ENCODE measurements at regions not wholly inside any gene's neighbourhood (a gene's known extent, or its start where the extent isn't known, plus 50 kb on each side); places are given as distances from the start of the nearest gene placed in this dataset.

DNA sequence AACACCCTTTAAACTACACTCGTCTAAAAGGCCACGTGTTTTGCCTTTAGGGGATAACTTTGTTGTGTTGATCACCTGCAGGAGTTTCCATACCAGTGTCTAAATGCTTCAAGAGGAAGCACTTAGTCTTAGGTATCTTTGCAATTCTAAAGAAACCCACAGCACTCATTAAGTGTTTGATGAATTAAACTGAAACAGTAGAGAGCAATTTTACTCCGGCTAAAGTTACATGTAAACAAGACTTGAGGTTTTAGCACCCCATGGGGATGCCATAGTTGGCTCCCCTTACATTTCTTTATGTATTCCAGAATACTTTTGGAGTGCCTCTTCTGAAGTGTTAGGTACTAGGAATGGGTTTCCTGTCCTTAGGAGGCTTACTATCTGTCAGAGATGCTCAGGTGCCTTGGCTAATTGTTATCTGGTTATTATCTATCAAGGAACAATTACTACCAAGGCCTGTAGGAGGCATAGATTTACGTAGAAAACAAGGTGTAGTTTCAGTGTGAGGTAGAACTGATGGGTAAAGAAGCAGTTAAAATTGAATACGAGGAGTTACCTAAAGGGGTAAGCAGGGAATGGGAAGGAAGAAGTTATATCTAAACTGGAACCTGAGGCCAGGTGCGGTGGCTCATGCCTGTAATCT is 176.8 kb upstream of the SAMSN1 start:
- H3F3A ChIP-seq (ENCODE audit: low read depth), result no peaks in the 10 kb centered on the region
- TF ChIP-seq EZH2phosphoT487 (IDR thresholded peaks at IDR 0.05; ENCODE audit: borderline replicate concordance), result no peak
- TF ChIP-seq, protein P1, sequence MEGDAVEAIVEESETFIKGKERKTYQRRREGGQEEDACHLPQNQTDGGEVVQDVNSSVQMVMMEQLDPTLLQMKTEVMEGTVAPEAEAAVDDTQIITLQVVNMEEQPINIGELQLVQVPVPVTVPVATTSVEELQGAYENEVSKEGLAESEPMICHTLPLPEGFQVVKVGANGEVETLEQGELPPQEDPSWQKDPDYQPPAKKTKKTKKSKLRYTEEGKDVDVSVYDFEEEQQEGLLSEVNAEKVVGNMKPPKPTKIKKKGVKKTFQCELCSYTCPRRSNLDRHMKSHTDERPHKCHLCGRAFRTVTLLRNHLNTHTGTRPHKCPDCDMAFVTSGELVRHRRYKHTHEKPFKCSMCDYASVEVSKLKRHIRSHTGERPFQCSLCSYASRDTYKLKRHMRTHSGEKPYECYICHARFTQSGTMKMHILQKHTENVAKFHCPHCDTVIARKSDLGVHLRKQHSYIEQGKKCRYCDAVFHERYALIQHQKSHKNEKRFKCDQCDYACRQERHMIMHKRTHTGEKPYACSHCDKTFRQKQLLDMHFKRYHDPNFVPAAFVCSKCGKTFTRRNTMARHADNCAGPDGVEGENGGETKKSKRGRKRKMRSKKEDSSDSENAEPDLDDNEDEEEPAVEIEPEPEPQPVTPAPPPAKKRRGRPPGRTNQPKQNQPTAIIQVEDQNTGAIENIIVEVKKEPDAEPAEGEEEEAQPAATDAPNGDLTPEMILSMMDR (conservative IDR thresholded peaks at IDR 0.05; ENCODE audit: low read length), result no peak
- H3K79me2 ChIP-seq (ENCODE audit: insufficient read depth, low read length), result no peaks in the 10 kb centered on the region
- H3K36me3 ChIP-seq (ENCODE audit: insufficient read depth, low read length), result no peaks in the 10 kb centered on the region
- no peak overlapping the region for H3K4me3 ChIP-seq (ENCODE audit: low read length, poor library complexity, severe bottlenecking)
- H4K20me1 ChIP-seq (ENCODE audit: insufficient read depth, low read length, poor library complexity, severe bottlenecking), result no peaks in the 10 kb centered on the region
- H3K9ac ChIP-seq (ENCODE audit: low read depth, low read length, poor library complexity, severe bottlenecking), result no peak overlapping the region
- no peaks in the 10 kb centered on the region for H3K9me3 ChIP-seq (ENCODE audit: insufficient read depth, low read depth, low read length)
- H3K27me3 ChIP-seq (ENCODE audit: insufficient read depth, low read length, poor library complexity, severe bottlenecking), result no peaks in the 10 kb centered on the region
- no peaks in the 10 kb centered on the region for H3K9me2 ChIP-seq (replicated peaks; ENCODE audit: low read depth, low read length)
- no peak overlapping the region for H3K4me2 ChIP-seq (ENCODE audit: low read depth, low read length, poor library complexity, severe bottlenecking)
- H3K4me1 ChIP-seq (ENCODE audit: insufficient read depth, low read length, poor library complexity, severe bottlenecking), result peaks cover 10% of the 10 kb centered on the region
- H2AFZ ChIP-seq (ENCODE audit: low read length), result no peak overlapping the region

DNA sequence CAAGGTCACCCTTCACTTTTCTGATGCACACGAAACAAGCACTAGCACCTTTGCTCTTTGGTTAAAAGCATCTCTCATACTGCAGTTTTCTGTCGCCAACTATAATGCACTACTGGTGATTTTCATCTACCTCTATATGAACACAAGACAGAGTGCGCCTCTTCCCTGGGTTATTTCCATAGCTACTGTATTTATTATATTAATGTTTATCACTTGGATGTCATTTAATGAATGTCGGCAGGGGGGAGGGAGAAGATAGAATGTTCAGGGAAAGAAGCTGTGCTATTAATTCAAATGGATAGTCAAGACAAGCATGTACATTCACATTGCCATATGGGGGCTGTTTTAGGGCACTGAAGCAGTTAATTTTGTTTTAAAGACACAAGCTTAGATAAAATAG is 174.1 kb upstream of the SAMSN1 start:
- H3K4me1 ChIP-seq (ENCODE audit: insufficient read depth, low read length, poor library complexity, severe bottlenecking), result no peaks in the 10 kb centered on the region
- no peak overlapping the region for H3K4me2 ChIP-seq (ENCODE audit: low read depth, low read length, poor library complexity, severe bottlenecking)
- no peaks in the 10 kb centered on the region for H3K79me2 ChIP-seq (ENCODE audit: insufficient read depth, low read length)
- H3K27me3 ChIP-seq (ENCODE audit: insufficient read depth, low read length, poor library complexity, severe bottlenecking), result no peaks in the 10 kb centered on the region
- TF ChIP-seq EZH2phosphoT487 (IDR thresholded peaks at IDR 0.05; ENCODE audit: borderline replicate concordance), result no peak
- TF ChIP-seq, protein P1 (conservative IDR thresholded peaks at IDR 0.05; ENCODE audit: low read length), result no peak
- H3F3A ChIP-seq (ENCODE audit: low read depth), result no peaks in the 10 kb centered on the region
- no peaks in the 10 kb centered on the region for H3K36me3 ChIP-seq (ENCODE audit: insufficient read depth, low read length)
- no peak overlapping the region for H2AFZ ChIP-seq (ENCODE audit: low read length)
- no peaks in the 10 kb centered on the region for H3K9me2 ChIP-seq (replicated peaks; ENCODE audit: low read depth, low read length)
- H3K9ac ChIP-seq (ENCODE audit: low read depth, low read length, poor library complexity, severe bottlenecking), result no peak overlapping the region
- no peaks in the 10 kb centered on the region for H3K9me3 ChIP-seq (ENCODE audit: insufficient read depth, low read depth, low read length)
- no peak overlapping the region for H3K4me3 ChIP-seq (ENCODE audit: low read length, poor library complexity, severe bottlenecking)
- H4K20me1 ChIP-seq (ENCODE audit: insufficient read depth, low read length, poor library complexity, severe bottlenecking), result no peaks in the 10 kb centered on the region

DNA sequence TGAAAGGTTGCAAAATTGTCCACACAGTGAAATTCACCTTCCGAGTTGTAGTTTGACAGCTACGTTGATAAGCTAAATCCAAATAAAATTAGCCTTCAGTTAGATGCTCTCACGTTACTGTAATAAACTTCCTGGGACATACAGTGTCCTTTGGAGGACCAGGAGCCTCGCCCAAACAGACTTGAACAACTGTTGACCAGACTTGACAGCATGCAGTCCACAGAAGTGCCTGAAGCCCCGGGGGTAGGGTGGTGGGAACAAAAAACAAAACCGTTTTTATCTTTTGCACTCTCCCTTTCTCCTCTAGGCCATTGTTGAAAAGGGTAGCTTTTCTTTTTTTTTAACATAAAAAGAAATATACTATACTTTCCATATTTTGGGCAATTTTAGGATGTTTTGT is 172.8 kb upstream of the SAMSN1 start:
- H2AFZ ChIP-seq (ENCODE audit: low read length), result no peak overlapping the region
- no peak for TF ChIP-seq EZH2phosphoT487 (IDR thresholded peaks at IDR 0.05; ENCODE audit: borderline replicate concordance)
- TF ChIP-seq, protein P1 (conservative IDR thresholded peaks at IDR 0.05; ENCODE audit: low read length), result no peak

More for the DNA sequence above, 172.8 kb upstream of the SAMSN1 start:
- Histone ChIP-seq H3K79me2 (ENCODE audit: insufficient read depth, low read length) (no peaks in the 10 kb centered on the region), H3F3A (ENCODE audit: low read depth) (no peaks in the 10 kb centered on the region), H3K4me1 (ENCODE audit: insufficient read depth, low read length, poor library complexity, severe bottlenecking) (no peaks in the 10 kb centered on the region), H3K4me3 (ENCODE audit: low read length, poor library complexity, severe bottlenecking) (no peak overlapping the region), H3K9me3 (ENCODE audit: insufficient read depth, low read depth, low read length) (no peaks in the 10 kb centered on the region), H4K20me1 (ENCODE audit: insufficient read depth, low read length, poor library complexity, severe bottlenecking) (no peaks in the 10 kb centered on the region), H3K36me3 (ENCODE audit: insufficient read depth, low read length) (no peaks in the 10 kb centered on the region), H3K4me2 (ENCODE audit: low read depth, low read length, poor library complexity, severe bottlenecking) (no peak overlapping the region), H3K27me3 (ENCODE audit: insufficient read depth, low read length, poor library complexity, severe bottlenecking) (no peaks in the 10 kb centered on the region), H3K9me2 (replicated peaks; ENCODE audit: low read depth, low read length) (no peaks in the 10 kb centered on the region), H3K9ac (ENCODE audit: low read depth, low read length, poor library complexity, severe bottlenecking) (no peak overlapping the region)

Data from Loucy (cell line).